ENCODE measurements at regions not wholly inside any gene's neighbourhood (a gene's known extent, or its start where the extent isn't known, plus 50 kb on each side); places are given as distances from the start of the nearest gene placed in this dataset.
"Not testable (repeated sequence)": the region's sequence is repeated elsewhere in the genome, so short reads cannot be mapped to it uniquely, and the experiment has no call there.

GRCh38 chr14:28949503-28949902 is 182.9 kb downstream of the FOXG1 start:
- no peak for DNase-seq

- no peak for DNase-seq
These were observed 185.6 kb downstream of the FOXG1 start for GRCh38 chr14:28952161-28952560.

- DNase-seq = peak; percentile 69
These were observed 186.1 kb downstream of the FOXG1 start for GRCh38 chr14:28952666-28953065.

- DNase-seq = no peak
These were observed 187.4 kb downstream of the FOXG1 start for GRCh38 chr14:28953973-28954372.

- DNase-seq = no peak
These were observed 200.0 kb downstream of the FOXG1 start for GRCh38 chr14:28966416-28967233.

GRCh38 chr14:28975084-28975483 is 208.5 kb downstream of the FOXG1 start:
- DNase-seq = no peak

GRCh38 chr14:28982228-28982627 is 215.6 kb downstream of the FOXG1 start:
- no peak for DNase-seq

- no peak for DNase-seq
These were observed 216.7 kb downstream of the FOXG1 start for GRCh38 chr14:28983279-28983678.

GRCh38 chr14:28987516-28987915 is 220.9 kb downstream of the FOXG1 start:
- DNase-seq = no peak

GRCh38 chr14:28997196-28997595 is 230.6 kb downstream of the FOXG1 start:
- DNase-seq = not testable (repeated sequence)

- no peak for DNase-seq
These were observed 233.1 kb downstream of the FOXG1 start for GRCh38 chr14:28999656-29000055.

- no peak for DNase-seq
These were observed 239.1 kb downstream of the FOXG1 start for GRCh38 chr14:29005647-29006046.

GRCh38 chr14:29007990-29008389 is 241.4 kb downstream of the FOXG1 start:
- DNase-seq = no peak

- DNase-seq = peak; percentile 19
These were observed 249.7 kb downstream of the FOXG1 start for GRCh38 chr14:29016050-29016900.

GRCh38 chr14:29023505-29023904 is 256.9 kb downstream of the FOXG1 start:
- not testable (repeated sequence) for DNase-seq

- not testable (repeated sequence) for DNase-seq
These were observed 260.9 kb downstream of the FOXG1 start for GRCh38 chr14:29027441-29027840.

- not testable (repeated sequence) for DNase-seq
These were observed 261.5 kb downstream of the FOXG1 start for GRCh38 chr14:29027941-29028705.

- no peak for DNase-seq
These were observed 262.5 kb downstream of the FOXG1 start for GRCh38 chr14:29028973-29029582.

GRCh38 chr14:29030121-29030520 is 263.5 kb downstream of the FOXG1 start:
- DNase-seq = no peak

GRCh38 chr14:29030970-29031369 is 264.4 kb downstream of the FOXG1 start:
- no peak for DNase-seq

GRCh38 chr14:29035134-29035533 is 268.5 kb downstream of the FOXG1 start:
- DNase-seq = no peak

GRCh38 chr14:29037411-29037810 is 270.8 kb downstream of the FOXG1 start:
- no peak for DNase-seq

GRCh38 chr14:29039171-29039570 is 272.6 kb downstream of the FOXG1 start:
- DNase-seq = no peak

All from NCI-H345 (cell line).